Endodermal cell (in vitro differentiated cells): ENCODE measurements at regions not wholly inside any gene's neighbourhood (a gene's known extent, or its start where the extent isn't known, plus 50 kb on each side); places are given as distances from the start of the nearest gene placed in this dataset.

Experiments
- DNase-seq: peaks from one replicate; pipeline ENCODE4 v3.0.0-alpha.2; 2017
- H3K27ac ChIP-seq: 2 replicates; pipeline ENCODE4 v1.5.1; 2013; ENCODE audit warnings: mild to moderate bottlenecking, low read depth, low read length, moderate library complexity
- H3K27me3 ChIP-seq: 2 replicates; pipeline ENCODE4 v1.6.1; 2013; ENCODE audit warnings: mild to moderate bottlenecking, low read length, moderate library complexity; ENCODE audit not compliant: insufficient read depth, control insufficient read depth, poor library complexity, severe bottlenecking
- H3K36me3 ChIP-seq: 2 replicates; pipeline ENCODE4 v1.7.0; 2013; ENCODE audit warnings: mild to moderate bottlenecking, low read length, moderate library complexity; ENCODE audit not compliant: control insufficient read depth, insufficient read depth
- H3K4me1 ChIP-seq: one replicate; pipeline ENCODE4 v1.7.0; 2013; ENCODE audit warnings: low read length; ENCODE audit not compliant: control insufficient read depth, insufficient read depth
- H3K4me3 ChIP-seq: 2 replicates; pipeline ENCODE4 v1.5.1; 2013; ENCODE audit warnings: mild to moderate bottlenecking, low read length, moderate library complexity
- H3K9ac ChIP-seq: 2 replicates; pipeline ENCODE4 v1.6.1; 2013; ENCODE audit warnings: mild to moderate bottlenecking, low read length, moderate library complexity; ENCODE audit not compliant: poor library complexity, severe bottlenecking; ENCODE audit errors: extremely low read depth
- H3K9me3 ChIP-seq: 2 replicates; pipeline ENCODE4 v1.6.1; 2013; ENCODE audit warnings: mild to moderate bottlenecking, low read length, moderate library complexity; ENCODE audit not compliant: control insufficient read depth
- H3K27ac Mint-ChIP-seq: 2 replicates; pipeline ENCODE4 v1.8.0; 2020; ENCODE audit warnings: mixed read lengths
- H3K27me3 Mint-ChIP-seq: 2 replicates; pipeline ENCODE4 v1.8.0; 2021; ENCODE audit warnings: mild to moderate bottlenecking, mixed read lengths; ENCODE audit not compliant: insufficient read depth
- H3K36me3 Mint-ChIP-seq: 2 replicates; pipeline ENCODE4 v1.8.0; 2020; ENCODE audit warnings: low read depth, mixed read lengths
- H3K4me1 Mint-ChIP-seq: 2 replicates; pipeline ENCODE4 v1.8.0; 2020; ENCODE audit warnings: mixed read lengths
- H3K4me3 Mint-ChIP-seq: 2 replicates; pipeline ENCODE4 v1.8.0; 2020; ENCODE audit warnings: mild to moderate bottlenecking, moderate library complexity, mixed read lengths
- H3K9me3 Mint-ChIP-seq: 2 replicates; pipeline ENCODE4 v1.8.0; 2020; ENCODE audit warnings: mild to moderate bottlenecking, mixed read lengths
- CTCF ChIP-seq: fragments of 200-600 bp; sonication (generic); conservative IDR thresholded peaks from 2 replicates; pipeline ENCODE4 v1.5.0; 2021; ENCODE audit warnings: antibody characterized with exemption, mild to moderate bottlenecking
- WGBS, 2 experiments: methylation state at CpG; one replicate each; pipeline versions ENCODE4 v1.1.5 to v1.1.7; 2013; ENCODE audit warnings: missing lambda C conversion rate in 2 of 2, mixed read lengths in 1 of 2; ENCODE audit not compliant: insufficient coverage in 1 of 2, insufficient read length in 1 of 2; 5-methylcytosine and 5-hydroxymethylcytosine counted together

- no peak for DNase-seq
- WGBS, 2 experiments: 87% methylated on average over 4 of the region's 4 CpGs; no CpG with 5 or more reads in 1 of the 2 experiments
- H3K27me3 Mint-ChIP-seq: no peaks in the 10 kb centered on the region
- no peaks in the 10 kb centered on the region for H3K4me1 ChIP-seq
- H3K36me3 ChIP-seq: no peaks in the 10 kb centered on the region
- no peak overlapping the region for H3K4me3 Mint-ChIP-seq
- no peak overlapping the region for H3K4me3 ChIP-seq
- TF ChIP-seq CTCF: no peak
- no peaks in the 10 kb centered on the region for H3K36me3 Mint-ChIP-seq
- H3K27ac Mint-ChIP-seq: no peak overlapping the region
- no peak overlapping the region for H3K9ac ChIP-seq
- H3K27ac ChIP-seq: no peak overlapping the region
- H3K9me3 ChIP-seq: peaks cover 31% of the 10 kb centered on the region
- peaks cover 21% of the 10 kb centered on the region for H3K9me3 Mint-ChIP-seq
- peaks cover 8% of the 10 kb centered on the region for H3K4me1 Mint-ChIP-seq
- H3K27me3 ChIP-seq: no peaks in the 10 kb centered on the region
These were observed 297.7 kb upstream of the NRIP1 start for GRCh38 chr21:15362458-15362857.

DNA sequence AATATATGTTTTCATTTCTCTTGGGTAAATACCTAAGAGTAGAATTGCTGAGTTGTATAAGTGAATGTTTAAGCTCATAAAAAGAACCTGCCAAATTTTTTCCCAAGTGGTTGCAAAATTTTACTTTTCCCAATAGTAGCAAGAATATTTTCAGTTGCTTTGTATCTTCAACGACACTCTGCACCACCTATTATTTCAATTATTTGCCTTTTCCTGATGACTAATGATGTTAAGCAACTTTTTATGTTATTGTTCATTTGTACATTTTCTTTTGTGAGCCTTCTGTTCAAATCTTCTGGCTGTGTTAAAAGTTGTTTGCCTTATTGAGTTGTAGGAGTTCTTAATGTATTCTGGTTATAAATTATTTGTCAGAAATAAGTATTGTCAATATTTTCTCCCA, 299.1 kb upstream of the NRIP1 start:
- DNase-seq: no peak
- Histone ChIP-seq H3K9ac (no peak overlapping the region), H3K4me1 (no peaks in the 10 kb centered on the region), H3K27ac (no peak overlapping the region), H3K9me3 (peaks cover 33% of the 10 kb centered on the region), H3K27me3 (no peaks in the 10 kb centered on the region), H3K4me3 (no peak overlapping the region), H3K36me3 (no peaks in the 10 kb centered on the region)
- H3K4me3 Mint-ChIP-seq: no peak overlapping the region
- peaks cover 21% of the 10 kb centered on the region for H3K9me3 Mint-ChIP-seq
- no peak overlapping the region for H3K27ac Mint-ChIP-seq
- H3K36me3 Mint-ChIP-seq: no peaks in the 10 kb centered on the region
- TF ChIP-seq CTCF: no peak
- peaks cover 8% of the 10 kb centered on the region for H3K4me1 Mint-ChIP-seq
- no peaks in the 10 kb centered on the region for H3K27me3 Mint-ChIP-seq
- WGBS, 2 experiments: 100% methylated on average over 1 of the region's 1 CpG; no CpG with 5 or more reads in 1 of the 2 experiments

DNA sequence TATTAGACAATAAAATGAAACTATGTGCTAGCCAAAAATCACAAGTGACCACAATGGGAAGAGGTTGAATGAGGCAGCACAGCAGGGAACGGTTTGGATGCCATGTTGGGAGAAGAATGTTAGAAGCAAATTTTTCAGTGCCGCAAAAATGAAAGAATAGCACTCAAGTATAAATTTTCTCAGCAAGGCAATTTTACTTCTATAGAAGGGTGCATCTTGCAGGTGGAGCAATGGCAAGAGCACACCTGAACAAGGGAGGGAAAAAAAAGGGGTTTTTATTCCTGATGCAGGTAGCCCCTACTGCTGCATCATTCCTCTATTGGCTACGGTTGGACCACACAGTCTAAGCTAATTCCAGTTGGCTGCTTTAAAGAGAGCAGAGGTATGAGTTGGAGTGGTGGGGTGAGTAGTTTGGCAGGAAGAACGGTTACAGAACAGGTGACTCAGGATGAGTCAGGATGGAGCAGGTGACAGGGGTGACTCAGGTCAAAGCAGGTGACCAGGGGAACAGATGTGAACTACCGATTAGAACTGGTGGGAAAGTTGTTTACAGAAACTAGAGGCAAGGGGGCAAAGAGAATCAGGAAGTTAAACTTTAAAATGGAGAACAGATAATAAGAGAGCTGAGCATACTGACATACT, 301.1 kb upstream of the NRIP1 start:
- peaks cover 33% of the 10 kb centered on the region for H3K9me3 ChIP-seq
- peak; percentile 55 for DNase-seq
- no peak overlapping the region for H3K4me3 Mint-ChIP-seq
- H3K36me3 Mint-ChIP-seq: no peaks in the 10 kb centered on the region
- H3K27ac ChIP-seq: no peak overlapping the region
- H3K27me3 ChIP-seq: no peaks in the 10 kb centered on the region
- no peak overlapping the region for H3K27ac Mint-ChIP-seq
- H3K27me3 Mint-ChIP-seq: no peaks in the 10 kb centered on the region
- H3K36me3 ChIP-seq: no peaks in the 10 kb centered on the region
- peak overlapping the region; percentile 63 for H3K4me3 ChIP-seq
- no peak overlapping the region for H3K9ac ChIP-seq
- 95 to 96% methylated on average over 5 of the region's 5 CpGs for WGBS, 2 experiments
- no peaks in the 10 kb centered on the region for H3K4me1 ChIP-seq
- peaks cover 8% of the 10 kb centered on the region for H3K4me1 Mint-ChIP-seq
- H3K9me3 Mint-ChIP-seq: peaks cover 21% of the 10 kb centered on the region
- no peak for TF ChIP-seq CTCF
